ENCODE measurements at regions not wholly inside any gene's neighbourhood (a gene's known extent, or its start where the extent isn't known, plus 50 kb on each side); places are given as distances from the start of the nearest gene placed in this dataset.

- Histone ChIP-seq H3K27ac (no peak overlapping the region), H3K27me3 (replicated peaks) (no peaks in the 10 kb centered on the region), H3K36me3 (replicated peaks) (no peaks in the 10 kb centered on the region), H3K4me3 (ENCODE audit: low read depth, low read length) (no peak overlapping the region)
- TF ChIP-seq CTCF (IDR thresholded peaks at IDR 0.05; ENCODE audit: low read depth, low read length, missing control alignments): no peak
- DNase-seq: no peak
- in situ Hi-C loops (cut with HindIII; ENCODE audit: low pct_ligation_motif_present, low sequenced_read_pairs): no loop called here
These were observed 217.6 kb downstream of the KBTBD8 start for GRCh38 chr3:67215690-67216089.

GRCh38 chr3:67227030-67227429, 228.9 kb downstream of the KBTBD8 start:
- H3K4me3 ChIP-seq (ENCODE audit: low read depth, low read length): no peak overlapping the region
- H3K27ac ChIP-seq: no peak overlapping the region
- TF ChIP-seq CTCF (IDR thresholded peaks at IDR 0.05; ENCODE audit: low read depth, low read length, missing control alignments): no peak
- in situ Hi-C loops (cut with HindIII; ENCODE audit: low pct_ligation_motif_present, low sequenced_read_pairs): no loop called here
- no peaks in the 10 kb centered on the region for H3K36me3 ChIP-seq (replicated peaks)
- no peaks in the 10 kb centered on the region for H3K27me3 ChIP-seq (replicated peaks)
- no peak for DNase-seq

- Histone ChIP-seq H3K36me3 (replicated peaks) (no peaks in the 10 kb centered on the region), H3K4me3 (ENCODE audit: low read depth, low read length) (no peak overlapping the region), H3K27ac (no peak overlapping the region), H3K27me3 (replicated peaks) (no peaks in the 10 kb centered on the region)
- in situ Hi-C loops (cut with HindIII; ENCODE audit: low pct_ligation_motif_present, low sequenced_read_pairs): no loop called here
- no peak for DNase-seq
- no peak for TF ChIP-seq CTCF (IDR thresholded peaks at IDR 0.05; ENCODE audit: low read depth, low read length, missing control alignments)
These were observed 230.0 kb downstream of the KBTBD8 start for GRCh38 chr3:67228136-67228535.

DNA sequence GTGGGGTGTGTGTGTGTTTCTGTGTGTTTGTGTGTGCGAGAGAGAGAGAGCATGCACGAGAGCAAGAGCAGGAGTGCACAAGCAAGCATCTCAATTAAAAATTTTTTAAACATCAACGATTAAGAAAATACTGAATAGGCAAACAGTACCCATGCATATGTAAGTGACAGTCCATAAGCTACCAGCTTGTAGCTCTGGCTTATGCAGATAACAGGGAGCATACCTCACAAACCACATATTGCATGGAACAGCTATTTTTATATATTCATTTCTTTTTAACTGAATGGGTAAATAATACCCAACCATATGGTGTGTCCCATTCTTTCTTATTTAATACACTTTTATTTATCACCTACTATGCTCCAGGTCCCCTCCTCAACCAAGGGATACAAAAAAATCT, 234.5 kb downstream of the KBTBD8 start:
- Histone ChIP-seq H3K4me3 (ENCODE audit: low read depth, low read length) (no peak overlapping the region), H3K36me3 (replicated peaks) (no peaks in the 10 kb centered on the region), H3K27ac (no peak overlapping the region), H3K27me3 (replicated peaks) (no peaks in the 10 kb centered on the region)
- no peak for TF ChIP-seq CTCF (IDR thresholded peaks at IDR 0.05; ENCODE audit: low read depth, low read length, missing control alignments)
- in situ Hi-C loops (cut with HindIII; ENCODE audit: low pct_ligation_motif_present, low sequenced_read_pairs): no loop called here
- no peak for DNase-seq

- in situ Hi-C loops (cut with HindIII; ENCODE audit: low pct_ligation_motif_present, low sequenced_read_pairs): no loop called here
- no peak overlapping the region for H3K4me3 ChIP-seq (ENCODE audit: low read depth, low read length)
These were observed 241.2 kb downstream of the KBTBD8 start for GRCh38 chr3:67239353-67239752.

More at GRCh38 chr3:67239353-67239752, 241.2 kb downstream of the KBTBD8 start:
- H3K27me3 ChIP-seq (replicated peaks): no peaks in the 10 kb centered on the region
- H3K36me3 ChIP-seq (replicated peaks): no peaks in the 10 kb centered on the region
- no peak overlapping the region for H3K27ac ChIP-seq
- no peak for TF ChIP-seq CTCF (IDR thresholded peaks at IDR 0.05; ENCODE audit: low read depth, low read length, missing control alignments)
- no peak for DNase-seq
